Neural progenitor cell (in vitro differentiated cells): ENCODE measurements at regions not wholly inside any gene's neighbourhood (a gene's known extent, or its start where the extent isn't known, plus 50 kb on each side); places are given as distances from the start of the nearest gene placed in this dataset.

ENCODE experiments used
- EZH2 ChIP-seq: fragments of 200-600 bp; sonication (generic); IDR thresholded peaks from 2 replicates; pipeline ENCODE4 v1.6.1; 2017; ENCODE audit warnings: antibody characterized with exemption, mild to moderate bottlenecking, moderate library complexity
- TF ChIP-seq, protein P1 (sequence below): fragments of 200-600 bp; sonication (generic); IDR thresholded peaks from 2 replicates; pipeline ENCODE4 v1.5.1; 2017; ENCODE audit warnings: antibody characterized with exemption, mild to moderate bottlenecking

DNA sequence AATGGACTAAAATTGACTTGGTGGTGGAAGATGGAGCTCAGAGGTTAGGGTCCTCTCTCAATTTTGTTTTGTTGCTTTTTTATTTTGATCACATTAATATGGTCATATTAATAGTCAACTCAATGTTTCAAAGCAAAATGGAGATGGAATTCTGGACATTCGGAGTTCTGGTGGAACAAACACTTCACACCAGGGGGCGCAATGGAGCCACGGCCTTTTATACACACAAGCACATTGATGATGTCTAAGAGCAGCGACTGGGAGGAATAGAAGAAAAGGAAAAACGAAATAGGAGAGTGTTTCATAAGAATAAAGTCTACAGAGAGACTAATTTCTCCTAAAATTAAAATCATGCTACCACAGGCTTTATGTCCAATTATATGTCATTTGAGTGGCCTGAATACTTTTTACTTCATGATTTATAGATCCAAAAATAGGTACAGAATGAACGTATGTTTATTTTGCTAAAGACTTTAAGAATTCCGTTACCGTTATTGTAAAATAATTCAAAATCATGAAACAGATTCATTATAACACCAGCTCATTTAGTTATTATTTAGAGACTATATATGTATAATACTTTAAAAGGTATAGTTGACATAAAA lies 197.6 kb upstream of the SASH1 start:
- TF ChIP-seq, protein P1, sequence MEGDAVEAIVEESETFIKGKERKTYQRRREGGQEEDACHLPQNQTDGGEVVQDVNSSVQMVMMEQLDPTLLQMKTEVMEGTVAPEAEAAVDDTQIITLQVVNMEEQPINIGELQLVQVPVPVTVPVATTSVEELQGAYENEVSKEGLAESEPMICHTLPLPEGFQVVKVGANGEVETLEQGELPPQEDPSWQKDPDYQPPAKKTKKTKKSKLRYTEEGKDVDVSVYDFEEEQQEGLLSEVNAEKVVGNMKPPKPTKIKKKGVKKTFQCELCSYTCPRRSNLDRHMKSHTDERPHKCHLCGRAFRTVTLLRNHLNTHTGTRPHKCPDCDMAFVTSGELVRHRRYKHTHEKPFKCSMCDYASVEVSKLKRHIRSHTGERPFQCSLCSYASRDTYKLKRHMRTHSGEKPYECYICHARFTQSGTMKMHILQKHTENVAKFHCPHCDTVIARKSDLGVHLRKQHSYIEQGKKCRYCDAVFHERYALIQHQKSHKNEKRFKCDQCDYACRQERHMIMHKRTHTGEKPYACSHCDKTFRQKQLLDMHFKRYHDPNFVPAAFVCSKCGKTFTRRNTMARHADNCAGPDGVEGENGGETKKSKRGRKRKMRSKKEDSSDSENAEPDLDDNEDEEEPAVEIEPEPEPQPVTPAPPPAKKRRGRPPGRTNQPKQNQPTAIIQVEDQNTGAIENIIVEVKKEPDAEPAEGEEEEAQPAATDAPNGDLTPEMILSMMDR = peak; percentile 97
- no peak for TF ChIP-seq EZH2
